ENCODE measurements at regions not wholly inside any gene's neighbourhood (a gene's known extent, or its start where the extent isn't known, plus 50 kb on each side); places are given as distances from the start of the nearest gene placed in this dataset.

DNA sequence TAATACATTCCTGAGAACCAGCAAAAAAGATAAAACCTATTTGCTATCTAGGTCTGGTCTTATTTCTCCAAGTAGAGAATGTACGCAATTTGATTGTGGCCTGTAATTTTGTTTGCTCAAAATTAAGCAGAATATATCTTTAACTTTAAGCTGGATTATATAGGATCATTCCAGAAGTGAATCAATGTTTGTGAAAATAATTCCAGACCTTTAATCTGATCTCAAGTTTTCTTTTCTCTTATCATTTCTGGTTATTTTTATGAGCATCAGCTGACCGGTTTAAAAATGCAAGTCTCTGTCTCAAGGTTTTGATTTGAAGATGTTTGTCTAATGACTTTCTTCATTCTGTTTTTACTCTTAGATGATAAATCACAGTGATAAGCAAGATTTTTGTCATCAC is 997.9 kb upstream of the FLRT2 start:
- no peak for DNase-seq (ENCODE audit: low read depth)

- DNase-seq (ENCODE audit: low read depth): no peak
Measured at GRCh38 chr14:84533181-84533725, 996.7 kb upstream of the FLRT2 start.

GRCh38 chr14:84533791-84534190 is 996.2 kb upstream of the FLRT2 start:
- no peak for DNase-seq (ENCODE audit: low read depth)

- DNase-seq (ENCODE audit: low read depth): no peak
Measured at GRCh38 chr14:84535484-84535883, 994.5 kb upstream of the FLRT2 start.

GRCh38 chr14:84535976-84536375 is 994.0 kb upstream of the FLRT2 start:
- no peak for DNase-seq (ENCODE audit: low read depth)

DNA sequence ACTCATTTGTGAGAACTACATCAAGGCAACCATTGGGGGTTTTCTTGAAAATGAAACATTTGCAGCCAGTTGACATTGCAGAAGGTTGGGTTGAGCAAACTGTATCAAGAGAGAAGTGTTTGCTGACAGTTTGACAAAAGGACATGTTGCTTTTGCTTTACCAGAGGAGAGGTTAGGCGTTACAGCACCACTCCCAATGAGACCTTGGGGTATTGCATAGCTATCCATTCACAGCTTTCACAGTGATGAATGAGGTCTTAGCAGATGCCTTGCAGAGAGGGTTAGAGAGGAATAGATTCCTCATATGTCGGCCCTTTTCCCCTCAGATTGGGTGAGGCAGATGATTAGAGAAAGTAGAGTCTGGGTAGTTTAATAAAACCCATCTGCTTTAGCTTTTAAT is 988.9 kb upstream of the FLRT2 start:
- no peak for DNase-seq (ENCODE audit: low read depth)

DNA sequence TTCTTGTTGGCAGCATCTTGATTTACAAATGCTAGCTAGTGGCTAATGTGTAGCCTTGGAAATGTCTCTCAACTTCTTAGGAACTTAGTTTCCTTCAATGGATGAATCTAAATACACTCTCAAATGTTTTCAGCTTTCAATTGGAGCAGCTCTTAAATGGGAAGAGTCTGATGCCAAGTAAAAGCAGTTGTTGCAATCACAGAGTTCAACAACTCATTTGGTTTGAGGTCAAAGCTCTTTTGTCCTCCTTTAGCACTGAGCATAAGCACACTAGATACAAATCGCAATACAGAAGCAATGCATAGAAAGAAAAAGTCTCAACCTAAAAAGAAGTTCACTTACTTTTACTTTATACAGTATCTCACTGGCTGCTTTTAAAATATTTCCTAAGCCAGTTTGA is 986.1 kb upstream of the FLRT2 start:
- DNase-seq (ENCODE audit: low read depth): no peak

DNA sequence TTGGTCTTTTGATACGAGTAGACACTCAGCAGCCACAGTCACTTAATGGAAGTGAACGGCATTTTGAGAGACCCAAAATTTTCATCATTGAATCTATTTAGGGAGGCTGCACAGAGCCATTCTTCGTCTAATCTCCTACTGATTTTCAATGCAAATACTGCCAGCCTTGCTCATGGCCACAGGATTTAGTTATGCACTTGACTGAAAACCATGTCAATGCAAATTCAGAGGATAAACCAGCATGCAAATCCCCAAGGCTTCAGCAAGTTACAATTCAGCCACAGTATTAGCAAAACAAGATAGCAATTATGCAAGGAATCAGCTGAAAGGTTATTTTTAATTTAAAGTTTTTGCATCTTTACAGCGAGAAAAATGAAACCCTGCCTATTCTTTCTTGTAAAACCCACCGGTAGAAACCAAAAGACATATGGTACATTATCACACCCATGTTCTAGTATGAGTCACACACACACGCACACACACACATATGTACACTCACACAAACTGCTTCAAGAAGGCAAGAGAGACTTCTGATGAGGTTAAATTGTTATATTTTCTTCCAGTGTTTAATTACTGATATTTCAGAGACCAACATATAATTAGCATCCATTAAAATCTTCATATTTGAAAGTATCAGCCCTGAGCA is 985.3 kb upstream of the FLRT2 start:
- no peak for DNase-seq (ENCODE audit: low read depth)

DNA sequence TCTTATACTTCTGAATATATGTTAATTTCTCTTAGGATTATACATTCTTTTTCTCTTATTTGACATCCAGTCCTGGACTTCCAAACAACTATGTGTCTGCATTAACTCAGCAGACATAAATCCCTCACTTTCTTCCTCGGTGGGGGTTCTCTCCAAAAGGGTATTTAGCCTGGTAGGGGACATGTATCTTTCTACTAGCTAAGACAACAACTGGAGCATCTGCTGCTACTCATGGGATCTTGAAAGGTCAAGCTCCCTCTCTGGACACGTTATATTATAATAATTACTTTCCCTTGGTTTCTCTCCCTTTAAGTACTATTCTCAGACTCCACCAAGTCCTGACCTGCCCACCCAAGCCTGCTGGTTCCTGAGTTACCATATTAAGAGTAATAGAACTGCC is 983.7 kb upstream of the FLRT2 start:
- no peak for DNase-seq (ENCODE audit: low read depth)

GRCh38 chr14:84554136-84554535 is 975.8 kb upstream of the FLRT2 start:
- DNase-seq (ENCODE audit: low read depth): no peak

- no peak for DNase-seq (ENCODE audit: low read depth)
Measured at GRCh38 chr14:84555493-84555892, 974.5 kb upstream of the FLRT2 start.

DNA sequence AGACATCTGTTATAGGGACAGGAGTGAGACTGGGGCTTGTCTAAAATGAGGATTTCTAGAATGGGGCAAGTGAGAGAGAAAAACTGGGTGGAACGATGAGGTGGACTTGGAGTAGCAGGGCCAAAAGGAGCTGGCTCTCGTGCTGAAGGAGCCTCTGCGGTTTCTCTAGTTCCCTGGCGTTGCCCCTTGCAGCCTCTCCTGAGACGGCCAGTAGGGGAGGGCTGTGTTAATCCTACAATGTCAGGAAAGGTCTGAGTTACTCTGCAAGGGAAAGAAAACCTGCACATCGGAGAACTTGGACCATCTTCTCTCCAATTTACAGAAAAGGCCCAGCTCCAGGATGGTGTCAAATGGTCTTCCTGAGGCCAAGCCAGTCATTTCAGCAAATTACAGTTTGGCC is 963.8 kb upstream of the FLRT2 start:
- no peak for DNase-seq (ENCODE audit: low read depth)

DNA sequence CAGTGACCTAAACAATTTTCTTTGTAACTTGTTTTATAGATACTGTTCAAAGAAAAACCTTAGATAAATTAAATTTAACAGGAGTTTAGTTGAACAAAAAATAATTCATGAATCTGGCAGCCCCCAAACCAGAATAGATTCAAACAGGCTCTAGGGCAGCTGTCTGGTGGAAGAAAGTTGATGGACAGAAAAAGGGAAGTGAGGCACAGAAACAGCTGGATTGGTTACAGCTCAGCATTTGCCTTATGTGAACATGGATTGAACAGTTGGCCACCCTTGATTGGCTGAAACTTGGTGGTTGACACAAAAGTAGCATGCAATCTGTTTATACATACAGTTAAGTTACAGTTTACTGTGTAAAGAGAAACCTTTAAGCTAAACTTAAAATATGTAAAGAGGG is 954.3 kb upstream of the FLRT2 start:
- no peak for DNase-seq (ENCODE audit: low read depth)

DNA sequence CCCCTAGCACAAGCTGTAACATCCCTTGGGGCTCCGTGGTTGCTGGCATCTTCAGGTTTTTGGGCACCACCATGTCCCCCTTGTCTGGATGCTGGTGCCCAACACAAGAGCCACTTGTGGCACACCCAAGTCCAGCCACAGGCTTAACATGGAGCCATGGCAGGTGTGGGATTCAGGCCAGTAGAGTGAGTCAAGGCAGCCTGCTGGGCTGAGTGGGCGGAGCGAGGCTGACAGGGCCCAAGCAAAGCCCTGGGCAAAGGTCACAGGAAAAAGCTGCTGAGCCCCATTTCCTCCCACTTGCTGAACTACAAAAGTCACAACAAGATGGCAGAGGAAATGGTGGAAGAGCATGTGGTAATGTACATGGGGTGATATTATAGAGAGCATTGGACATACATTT is 950.7 kb upstream of the FLRT2 start:
- no peak for DNase-seq (ENCODE audit: low read depth)

- no peak for DNase-seq (ENCODE audit: low read depth)
Measured at GRCh38 chr14:84581041-84581440, 948.9 kb upstream of the FLRT2 start.

DNA sequence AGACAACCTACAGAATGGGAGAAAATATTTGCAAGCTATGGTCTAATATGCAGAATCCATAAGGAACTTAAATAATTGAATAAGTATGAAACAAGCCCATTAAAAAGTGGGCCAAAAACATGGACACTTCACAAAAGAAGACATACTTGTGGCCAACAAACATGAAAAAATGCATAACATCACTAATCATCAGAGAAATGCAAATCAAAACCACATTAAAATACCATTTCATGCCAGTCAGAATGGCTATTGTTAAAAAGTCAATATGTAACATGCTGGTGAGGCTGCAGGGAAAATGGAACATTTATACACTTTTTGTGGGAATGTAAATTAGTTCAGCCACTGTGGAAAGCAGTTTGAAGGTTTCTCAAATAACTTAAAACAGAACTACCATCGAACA is 945.4 kb upstream of the FLRT2 start:
- DNase-seq (ENCODE audit: low read depth): no peak

DNA sequence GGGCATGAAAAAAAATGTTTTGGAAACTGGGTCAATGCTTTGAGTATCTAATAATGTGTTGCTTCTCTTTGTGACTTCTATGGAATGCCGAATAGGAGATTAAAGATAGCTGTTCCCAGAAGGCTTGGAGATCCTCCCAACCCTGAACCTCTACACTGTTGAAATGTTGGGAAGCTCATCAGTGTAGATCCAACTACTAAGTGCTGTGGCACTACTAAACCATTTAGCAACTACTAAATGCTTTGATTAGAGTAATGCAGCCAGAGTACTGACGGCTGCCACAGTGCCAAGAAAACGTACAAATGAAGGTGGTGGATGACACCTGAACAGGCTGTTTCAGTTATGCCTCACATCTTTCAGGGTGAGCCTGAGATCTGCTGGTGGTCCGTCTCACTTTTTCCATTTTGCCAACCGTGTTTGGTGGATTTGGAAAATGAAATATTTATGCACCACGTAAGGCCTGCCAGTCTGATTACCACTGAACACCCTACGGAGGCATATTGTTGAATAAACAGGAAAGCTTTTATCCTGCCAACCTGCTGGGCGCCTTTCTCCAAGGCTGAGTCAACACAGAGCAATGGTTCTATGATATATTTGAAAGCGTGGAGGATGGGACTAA is 938.0 kb upstream of the FLRT2 start:
- DNase-seq (ENCODE audit: low read depth): no peak

- no peak for DNase-seq (ENCODE audit: low read depth)
Measured at GRCh38 chr14:84592770-84593169, 937.2 kb upstream of the FLRT2 start.

- DNase-seq (ENCODE audit: low read depth): no peak
Measured at GRCh38 chr14:84610086-84610485, 919.9 kb upstream of the FLRT2 start.

DNA sequence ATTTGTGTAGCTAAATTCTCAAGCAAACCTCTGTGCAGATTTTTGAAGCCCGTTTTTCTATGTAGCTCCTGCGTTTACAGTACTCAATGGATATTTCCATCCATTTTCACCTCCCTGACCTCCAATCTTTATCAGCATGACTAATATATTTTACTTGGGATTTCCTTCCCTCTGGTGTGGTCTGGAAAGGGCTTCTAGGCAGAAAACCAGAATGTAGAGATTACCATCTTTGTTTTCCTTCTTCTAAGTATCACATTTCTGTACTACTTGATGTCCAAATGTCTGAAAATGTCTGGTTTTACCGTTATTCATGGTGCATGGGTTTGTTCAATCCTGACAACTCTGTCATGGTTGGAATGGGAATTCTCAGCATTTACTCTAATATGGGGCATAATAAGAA is 907.6 kb upstream of the FLRT2 start:
- DNase-seq (ENCODE audit: low read depth): no peak

GRCh38 chr14:84643446-84643845 is 886.5 kb upstream of the FLRT2 start:
- no peak for DNase-seq (ENCODE audit: low read depth)

DNA sequence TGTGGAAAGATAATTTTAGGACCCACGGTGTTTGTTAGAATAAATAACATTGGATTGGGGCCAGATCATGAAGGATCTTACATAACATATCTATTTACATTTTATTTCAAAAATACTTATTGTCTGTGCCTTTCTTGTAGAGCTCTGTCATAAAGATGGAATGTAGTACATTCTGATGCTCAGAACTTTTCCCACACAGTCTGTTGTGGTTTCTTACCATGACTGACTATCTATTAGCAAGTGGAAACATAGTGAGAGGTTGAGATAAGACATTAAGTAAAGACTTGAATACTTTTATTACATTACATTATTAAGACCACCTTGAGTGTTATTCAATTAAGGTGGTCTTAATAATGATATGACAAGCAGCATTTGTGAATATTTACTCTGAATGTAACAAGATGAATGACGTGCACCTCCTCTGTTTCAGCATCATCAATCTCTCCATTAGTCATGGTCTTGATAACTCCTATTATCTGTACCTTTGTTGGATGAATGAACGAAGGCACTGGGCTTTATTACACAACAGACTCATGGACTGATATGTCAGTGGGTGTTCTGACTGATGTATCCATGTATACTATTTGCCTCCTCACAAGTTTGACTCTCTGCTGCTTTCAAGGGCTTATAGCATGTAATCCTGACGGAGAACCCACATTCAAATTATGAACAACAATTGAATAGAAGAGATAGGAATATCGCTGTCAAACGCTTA is 883.0 kb upstream of the FLRT2 start:
- no peak for DNase-seq (ENCODE audit: low read depth)

- DNase-seq (ENCODE audit: low read depth): no peak
Measured at GRCh38 chr14:84655014-84655413, 874.9 kb upstream of the FLRT2 start.

All from T follicular helper cell (primary cell).